NOMO-1 (cell line): ENCODE measurements at regions not wholly inside any gene's neighbourhood (a gene's known extent, or its start where the extent isn't known, plus 50 kb on each side); places are given as distances from the start of the nearest gene placed in this dataset.

Experiments used
- DNase-seq, 2 experiments: peaks; one replicate each; lab custom pipeline; 2025; ENCODE audit not compliant: unreplicated experiment in 2 of 2; lab: John Stamatoyannopoulos, UW

DNA sequence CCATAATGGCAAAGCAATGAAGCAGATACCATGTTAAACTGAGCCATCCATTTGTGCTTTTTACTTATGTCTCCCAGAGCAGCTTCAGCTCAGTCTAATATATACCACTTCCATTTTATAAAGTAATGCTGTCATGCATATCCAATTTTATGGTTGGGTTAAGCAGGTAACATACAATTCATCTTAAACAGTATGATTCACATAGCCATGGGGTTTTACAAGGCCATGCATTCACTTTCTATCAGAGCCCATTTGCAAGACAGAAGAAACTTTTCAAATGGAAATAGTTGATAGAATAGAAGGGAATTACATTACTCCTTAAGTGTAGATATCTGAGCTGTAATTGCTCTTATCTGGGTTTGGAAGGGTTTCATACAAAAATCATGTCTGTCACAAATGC lies 580.5 kb upstream of the CXADR start:
- no peak for DNase-seq

DNA sequence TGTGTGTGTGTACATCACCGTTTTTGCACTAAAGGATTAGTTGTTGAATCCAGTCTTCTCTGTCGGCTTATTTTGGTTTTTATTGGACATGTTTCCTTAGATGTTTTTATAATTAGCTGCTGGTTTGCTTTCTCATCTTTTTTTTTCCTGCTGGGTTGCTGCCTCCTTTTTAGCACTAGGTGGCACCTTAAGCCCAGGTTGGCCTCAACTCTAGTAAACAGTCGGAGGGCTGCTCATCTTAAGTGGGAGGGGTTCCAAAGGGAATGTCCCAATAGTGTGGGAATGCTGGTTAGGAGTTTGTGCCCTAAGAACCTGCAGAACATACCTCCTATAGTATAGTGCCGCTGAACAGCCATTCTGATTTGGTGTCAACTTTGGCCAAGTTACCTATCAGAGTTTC lies 570.1 kb upstream of the CXADR start:
- no peak for DNase-seq

DNA sequence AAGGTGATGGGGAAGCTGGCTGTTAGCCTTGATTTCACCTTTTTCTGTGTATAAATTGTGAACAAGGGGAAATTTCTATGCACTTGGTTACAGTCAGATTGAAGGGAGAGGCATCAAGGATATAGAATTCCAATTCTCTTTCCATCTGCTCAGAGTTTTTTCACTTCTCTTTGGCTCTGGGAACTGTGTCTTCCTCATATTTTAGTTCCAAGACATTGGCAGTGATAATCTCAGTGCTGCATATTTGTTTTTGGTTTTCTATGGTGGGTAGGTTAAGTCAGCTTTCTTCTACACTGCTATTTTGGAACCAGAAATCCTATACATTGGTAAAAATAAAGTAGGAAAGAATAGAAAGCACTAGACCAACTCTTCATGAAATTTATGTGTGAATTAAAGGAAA lies 569.6 kb upstream of the CXADR start:
- DNase-seq: no peak

DNA sequence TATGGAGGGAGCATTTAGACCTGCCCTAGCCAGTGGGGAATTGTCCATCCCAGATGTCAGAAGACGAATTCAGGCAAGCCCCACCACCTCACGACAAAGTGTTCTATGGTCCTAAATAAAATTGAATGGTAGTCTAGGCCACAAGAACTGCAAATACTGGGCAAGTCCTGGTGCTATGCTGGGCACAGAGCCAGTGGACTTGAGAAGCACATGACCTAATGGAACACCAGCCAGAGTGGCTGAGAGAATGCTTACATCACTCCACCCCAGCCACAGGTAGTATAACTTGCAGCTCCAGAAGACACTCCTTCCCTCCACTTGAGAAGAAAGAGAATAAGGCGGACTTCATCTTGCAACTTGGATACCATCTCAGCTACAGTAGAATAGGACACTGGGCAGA lies 567.3 kb upstream of the CXADR start:
- DNase-seq: no peak

DNA sequence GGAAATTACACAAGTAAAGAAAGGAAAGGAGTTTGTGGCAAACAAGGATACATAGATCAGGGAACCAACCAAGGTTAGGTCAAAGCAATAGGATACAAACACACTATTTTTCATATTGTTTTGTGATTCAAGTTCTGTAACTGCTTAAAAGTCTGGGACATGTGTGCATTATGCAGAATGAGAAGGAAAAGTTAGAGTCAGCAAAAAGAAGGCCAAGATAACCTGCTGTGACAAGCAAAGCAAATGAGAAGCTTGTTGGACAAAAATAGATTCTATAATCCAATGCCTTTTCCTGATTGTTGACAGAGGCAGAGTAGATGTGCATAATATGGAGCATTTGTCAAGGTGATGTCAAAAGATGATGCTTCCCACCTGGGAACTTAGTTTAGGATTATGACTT lies 556.0 kb upstream of the CXADR start:
- DNase-seq: no peak

DNA sequence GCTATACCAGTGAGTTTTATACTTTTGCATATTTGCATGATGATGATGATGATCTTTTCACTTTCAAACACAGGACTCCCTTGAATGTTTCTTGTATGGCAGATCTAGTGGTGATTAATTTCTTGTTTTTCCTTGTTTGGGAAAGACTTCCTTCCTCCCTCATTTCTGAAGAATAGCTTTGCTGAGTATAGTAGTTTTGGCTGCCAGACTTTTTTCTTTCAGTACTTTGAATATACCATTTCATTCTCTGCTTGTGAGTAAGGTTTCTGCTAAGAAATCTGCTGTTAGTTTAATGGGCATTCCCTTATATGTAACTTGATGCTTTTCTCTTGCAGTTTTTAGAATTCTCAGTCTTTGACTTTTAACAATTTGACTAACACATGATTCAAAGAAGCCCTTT lies 547.4 kb upstream of the CXADR start:
- no peak for DNase-seq

DNA sequence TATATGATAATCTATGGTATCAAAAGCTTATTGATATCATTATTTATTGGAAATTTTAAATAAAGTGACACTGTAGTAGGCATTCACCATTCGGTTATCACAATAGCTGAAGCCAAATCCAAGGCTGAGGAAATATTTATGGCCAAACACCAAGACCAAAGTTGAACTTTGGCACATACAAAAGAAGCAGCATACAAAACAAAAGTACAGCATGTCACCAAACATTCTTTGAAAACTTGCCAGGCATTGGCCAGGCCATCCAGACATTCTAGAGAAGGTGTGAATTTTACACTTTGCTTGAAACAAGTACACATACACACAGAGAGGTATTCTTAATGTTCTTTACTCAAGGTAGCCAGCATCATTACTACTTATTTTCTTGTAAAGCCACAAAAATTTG lies 544.4 kb upstream of the CXADR start:
- DNase-seq: no peak

DNA sequence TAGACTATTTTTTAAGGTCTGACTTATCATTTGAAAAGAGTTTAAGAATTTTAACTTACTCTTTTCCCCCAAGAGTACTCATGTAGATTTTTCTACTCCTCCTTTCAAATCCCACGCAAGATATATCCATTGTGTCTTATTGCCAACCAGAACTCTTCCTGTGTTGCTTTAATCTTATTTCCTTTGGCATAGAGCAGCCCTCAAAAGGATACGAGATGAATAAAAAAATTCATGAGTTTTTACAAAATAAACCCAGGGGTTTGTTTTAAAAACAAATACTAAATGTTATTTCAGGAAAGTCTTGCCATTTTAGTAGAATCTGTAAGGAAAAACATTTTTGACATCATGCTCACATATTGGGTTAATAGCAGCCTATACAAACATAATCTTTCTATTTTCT lies 543.2 kb upstream of the CXADR start:
- no peak for DNase-seq

DNA sequence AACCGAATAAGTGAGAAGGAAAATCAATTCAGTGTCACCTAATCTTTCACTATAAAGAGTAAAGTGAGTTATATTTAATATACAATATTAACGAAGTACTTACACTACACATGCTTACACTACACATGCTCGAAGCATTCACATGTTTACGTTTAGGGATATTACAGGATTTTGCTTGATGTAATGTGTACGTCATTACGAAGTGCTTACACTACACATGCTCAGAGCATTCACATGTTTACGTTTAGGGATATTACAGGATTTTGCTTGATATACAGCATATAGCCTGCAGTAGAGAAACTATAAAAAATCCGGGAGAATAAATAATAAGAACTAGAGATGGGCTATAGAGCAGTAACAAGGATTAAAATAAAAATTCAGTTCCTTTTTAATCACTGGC lies 538.8 kb upstream of the CXADR start:
- no peak for DNase-seq

DNA sequence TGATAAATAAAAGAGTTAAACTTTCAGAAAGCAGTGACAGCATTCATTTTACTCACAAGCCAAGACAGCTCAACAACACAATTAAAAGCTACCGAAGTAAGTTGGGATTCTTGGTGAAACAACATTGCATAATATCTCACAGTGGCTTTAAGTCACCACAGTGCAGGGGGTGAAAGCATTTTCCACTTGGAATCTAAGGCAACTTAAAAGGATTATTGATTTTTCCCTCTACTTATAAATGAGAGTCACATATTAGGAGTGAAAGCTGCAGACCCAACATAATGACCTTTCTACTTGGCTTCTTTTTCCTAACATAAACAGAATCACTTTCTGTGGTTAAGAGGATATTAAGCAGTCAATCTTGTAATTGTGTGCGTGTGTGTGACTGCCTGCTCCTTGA lies 536.6 kb upstream of the CXADR start:
- DNase-seq: no peak

DNA sequence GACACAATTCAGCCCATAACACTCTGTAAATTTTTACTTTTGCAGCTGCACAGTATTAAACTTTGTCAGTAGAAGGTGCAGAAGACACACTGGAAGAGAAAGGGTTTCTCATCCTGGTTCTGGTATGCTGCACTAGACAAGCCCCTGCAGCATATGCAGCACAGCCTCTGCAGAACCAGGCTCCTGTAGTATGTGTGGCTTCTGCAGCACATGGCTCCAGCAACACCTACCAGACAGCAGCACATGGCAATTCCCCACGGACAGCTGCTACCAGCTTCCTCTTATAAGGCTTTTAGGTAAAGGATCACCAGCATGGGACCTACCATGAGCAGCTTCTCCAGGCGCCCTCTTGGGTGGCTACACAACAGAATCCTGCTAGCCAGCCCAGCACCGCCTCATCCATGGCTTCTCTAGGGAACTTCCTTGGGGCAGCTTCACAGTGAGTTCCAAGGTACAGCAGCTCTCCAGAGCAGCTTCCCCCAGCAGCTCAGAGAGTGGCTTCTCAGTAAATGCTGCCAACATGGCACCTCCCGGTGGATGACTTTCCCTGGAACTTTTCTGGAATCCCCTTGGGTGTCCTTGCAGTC lies 534.4 kb upstream of the CXADR start:
- no peak for DNase-seq

DNA sequence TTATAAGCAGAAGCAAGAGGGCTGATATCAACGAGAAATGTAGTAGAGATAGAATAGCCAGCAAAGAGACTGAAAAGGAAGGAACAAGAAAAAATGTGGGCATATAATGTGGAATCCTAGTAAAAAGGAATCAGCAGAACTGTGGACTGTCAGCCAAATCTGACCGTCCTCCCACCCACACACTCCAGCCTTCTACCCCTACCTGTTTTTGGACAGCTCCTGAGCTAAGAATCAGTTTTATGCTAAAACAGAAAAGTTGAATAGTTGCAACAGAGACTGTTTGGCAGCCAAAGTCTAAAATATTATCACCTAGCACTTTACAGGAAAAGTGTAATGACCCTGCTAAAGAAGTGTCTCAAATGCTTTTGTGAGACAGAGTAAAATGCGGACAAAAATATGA lies 533.3 kb upstream of the CXADR start:
- DNase-seq: no peak

DNA sequence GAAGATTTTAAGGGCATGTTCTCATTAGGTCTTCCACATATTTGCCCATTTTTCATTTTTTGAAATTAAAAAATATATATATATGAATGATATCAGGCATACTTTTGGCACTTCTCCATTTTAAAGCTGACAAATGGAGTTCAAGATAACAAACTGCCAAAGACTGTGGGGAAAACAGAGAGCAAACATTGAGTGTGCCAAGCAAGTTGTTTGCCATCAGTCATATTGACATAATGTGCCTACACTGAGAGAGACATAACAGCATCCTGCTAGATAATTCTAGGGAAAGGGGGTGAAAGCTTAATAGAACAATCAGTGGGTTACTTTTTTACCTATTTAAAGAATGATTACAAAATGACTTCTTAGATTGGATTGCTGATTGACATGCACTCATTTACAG lies 529.4 kb upstream of the CXADR start:
- no peak for DNase-seq

DNA sequence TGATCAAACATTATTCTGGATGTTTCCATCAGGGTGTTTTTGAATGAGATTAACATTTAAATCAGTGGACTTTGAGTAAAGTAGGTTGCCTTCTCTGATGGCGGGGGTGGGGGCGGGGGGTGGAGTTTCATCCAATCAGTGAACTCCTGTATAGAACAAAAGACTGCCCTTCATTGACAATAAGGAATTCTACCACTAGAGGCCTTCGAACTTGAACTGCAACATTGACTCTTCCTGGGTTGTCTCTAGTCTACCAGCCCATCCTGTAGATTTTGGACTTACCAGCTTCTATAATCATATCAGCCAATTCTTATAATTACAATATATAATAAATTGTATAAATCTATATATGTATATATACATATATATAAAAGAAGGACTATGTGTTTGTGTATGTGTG lies 520.4 kb upstream of the CXADR start:
- DNase-seq: no peak

DNA sequence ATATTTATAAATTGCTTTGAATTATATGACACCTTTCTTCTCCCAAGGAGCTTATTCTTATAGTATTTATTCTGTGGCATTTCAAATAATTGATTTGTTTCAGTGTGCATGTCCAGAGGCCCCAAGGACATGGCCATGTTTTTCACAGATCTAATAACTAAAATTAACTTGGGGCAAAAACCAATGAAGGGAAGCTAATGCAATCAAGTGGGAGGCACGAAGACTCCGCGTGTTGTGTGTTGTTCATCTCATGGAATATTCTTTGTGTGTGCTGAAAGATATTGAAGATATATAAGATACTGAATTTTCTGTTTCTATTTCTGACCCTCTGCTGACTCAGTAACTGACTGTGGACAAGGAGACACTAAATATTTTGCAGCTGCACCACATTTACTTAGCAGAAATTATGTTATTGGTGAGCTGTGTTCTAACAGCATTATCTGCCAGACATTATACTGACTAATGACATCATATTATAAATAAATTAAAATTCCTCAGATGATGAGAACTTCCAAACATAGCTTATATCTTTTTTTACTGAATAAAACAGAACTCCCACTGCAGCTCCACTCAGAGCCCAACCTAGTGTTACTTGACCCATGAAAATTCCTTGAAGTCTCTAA lies 519.3 kb upstream of the CXADR start:
- no peak for DNase-seq

DNA sequence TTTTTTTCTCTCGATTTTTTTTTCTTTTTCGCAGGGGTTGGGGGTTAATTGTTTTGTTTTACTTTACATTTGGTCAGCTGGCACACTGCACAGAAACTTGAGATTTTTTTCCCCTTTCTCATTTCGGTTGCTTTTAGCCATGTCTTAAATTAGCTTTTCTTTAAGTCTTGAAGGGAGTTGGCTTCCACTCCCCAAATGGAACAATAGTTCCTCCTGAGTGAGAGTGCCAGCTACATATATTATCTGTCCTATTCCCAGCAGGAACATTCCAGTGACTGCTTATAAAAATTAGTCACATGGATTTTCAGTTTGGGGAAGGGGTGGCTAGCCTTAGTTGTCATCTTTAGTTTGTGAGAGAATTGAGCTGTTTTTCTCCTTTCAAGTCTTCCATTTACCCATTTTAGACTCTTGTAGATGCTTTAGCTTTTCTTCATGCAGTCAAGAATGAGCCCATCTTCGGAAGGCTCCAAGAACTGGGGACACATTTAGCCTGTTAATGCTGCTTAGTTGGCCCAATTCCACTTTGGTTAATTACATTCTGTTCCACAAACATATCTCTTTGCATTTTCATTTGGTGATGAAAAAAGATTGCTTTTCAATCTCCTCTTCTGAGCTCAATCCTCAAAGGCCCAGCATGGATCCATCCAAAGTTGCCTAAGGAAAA lies 510.1 kb upstream of the CXADR start:
- no peak for DNase-seq

DNA sequence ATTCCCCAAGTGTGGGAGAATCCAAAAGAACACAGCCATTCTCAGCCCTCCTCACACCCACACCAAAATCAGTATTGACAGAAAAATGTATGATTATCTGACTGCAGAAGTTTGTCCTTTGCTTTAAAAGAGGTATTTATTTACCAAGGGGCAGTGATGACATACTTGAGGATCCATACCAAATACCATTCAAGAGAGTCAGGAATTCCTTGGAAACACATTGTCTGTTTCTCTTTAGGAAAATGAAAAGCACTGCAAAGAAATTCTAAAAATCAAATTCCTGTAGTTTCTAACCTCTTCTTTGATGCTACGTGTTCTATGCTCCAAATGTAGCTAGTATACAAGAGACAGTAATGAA lies 509.6 kb upstream of the CXADR start:
- no peak for DNase-seq

DNA sequence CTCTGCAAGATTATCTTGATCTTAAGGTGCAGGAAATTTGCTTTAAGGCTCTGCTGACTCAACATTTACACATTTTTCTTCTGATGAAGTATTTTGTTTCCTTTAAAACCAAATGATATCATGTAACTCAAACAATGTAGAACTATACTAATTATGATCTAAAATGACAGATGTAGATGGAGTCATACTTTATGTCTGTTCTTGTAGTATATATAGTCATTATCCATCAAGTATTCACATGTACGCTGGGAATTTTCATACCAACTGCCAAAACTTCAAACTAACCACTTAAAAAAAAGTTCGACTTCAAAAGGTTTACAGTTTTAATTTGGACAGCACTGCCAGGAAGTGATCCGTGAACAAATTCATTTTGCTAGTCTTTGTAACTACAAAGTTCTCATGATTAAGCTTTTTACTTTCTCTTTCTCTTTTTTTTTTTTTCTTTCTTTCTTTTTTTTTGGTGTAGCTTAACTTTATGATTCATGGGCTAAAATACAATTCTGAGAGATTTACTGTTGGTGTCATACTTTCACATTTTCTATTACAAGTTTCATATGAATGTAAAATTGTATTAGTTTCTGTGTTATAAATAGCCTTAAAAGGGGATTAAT lies 509.0 kb upstream of the CXADR start:
- DNase-seq: no peak

DNA sequence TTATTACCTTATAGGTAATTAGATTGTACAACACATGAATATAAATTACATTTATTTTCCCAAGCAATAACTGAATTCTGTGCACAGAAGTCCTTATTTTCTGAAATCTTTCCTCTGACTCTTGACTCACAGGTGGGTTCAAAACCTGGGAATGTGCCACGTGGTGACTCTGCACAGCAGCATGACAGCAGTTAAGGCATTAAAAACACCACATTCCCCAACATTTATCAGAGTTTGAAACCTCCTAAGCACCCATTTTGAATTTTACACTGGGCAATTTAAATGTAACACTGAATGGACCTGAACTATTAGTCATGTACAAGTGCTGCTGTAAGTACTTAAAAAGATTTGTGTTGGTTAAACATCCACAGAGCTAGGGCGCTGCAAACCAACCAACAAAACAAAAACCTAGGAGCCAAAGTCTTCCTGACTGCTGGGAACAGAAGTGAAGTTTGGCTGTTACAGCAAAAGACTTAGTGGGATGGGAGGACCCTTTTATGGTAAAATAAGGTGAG lies 480.6 kb upstream of the CXADR start:
- no peak for DNase-seq

DNA sequence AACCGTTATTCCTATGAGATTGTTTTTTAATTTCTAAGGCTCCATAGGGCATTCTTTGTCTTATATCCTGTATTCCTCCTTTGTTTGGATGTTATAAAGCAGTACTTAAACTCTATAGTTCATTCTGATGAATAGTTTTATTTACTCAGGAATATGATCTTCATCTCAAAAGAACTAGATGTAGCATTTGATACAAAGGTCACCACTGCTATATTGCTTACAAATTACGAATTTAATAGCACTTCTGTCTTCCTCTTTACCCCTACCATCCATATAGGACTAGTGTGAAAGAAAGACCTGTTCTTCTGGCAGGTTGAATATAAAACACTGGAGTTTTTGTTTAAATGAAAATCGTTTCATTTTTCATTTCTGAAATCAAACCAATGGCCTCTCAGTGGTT lies 468.1 kb upstream of the CXADR start:
- DNase-seq: no peak

DNA sequence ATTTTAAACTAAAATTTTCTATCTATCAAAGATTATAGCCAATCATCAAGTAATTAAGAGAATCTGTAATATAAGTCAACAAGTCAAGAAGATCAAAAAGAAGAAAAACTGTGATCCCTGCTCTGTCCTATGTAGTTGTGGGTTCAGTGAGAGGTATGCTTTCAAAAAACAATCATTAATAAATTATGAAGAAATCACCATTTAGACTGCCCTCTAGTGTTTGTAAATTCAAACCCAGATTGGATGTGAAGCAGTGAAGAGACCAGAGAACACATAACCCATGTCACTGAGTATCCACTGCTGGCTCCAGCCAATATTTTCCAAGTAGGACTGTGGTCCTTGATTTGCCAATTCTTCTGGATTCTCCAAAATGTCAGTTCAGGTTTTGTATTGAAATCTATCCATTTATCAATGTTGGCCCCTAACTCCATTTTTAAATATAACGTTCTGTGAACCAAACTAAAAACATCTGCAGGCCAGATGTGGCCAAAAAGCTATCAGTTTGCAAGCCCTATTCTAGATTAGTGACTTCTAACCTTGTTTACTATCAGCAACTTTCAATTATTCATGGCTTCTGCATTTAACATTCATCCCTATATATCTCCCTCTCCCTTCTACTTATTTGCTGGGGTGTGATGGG lies 467.5 kb upstream of the CXADR start:
- no peak for DNase-seq

DNA sequence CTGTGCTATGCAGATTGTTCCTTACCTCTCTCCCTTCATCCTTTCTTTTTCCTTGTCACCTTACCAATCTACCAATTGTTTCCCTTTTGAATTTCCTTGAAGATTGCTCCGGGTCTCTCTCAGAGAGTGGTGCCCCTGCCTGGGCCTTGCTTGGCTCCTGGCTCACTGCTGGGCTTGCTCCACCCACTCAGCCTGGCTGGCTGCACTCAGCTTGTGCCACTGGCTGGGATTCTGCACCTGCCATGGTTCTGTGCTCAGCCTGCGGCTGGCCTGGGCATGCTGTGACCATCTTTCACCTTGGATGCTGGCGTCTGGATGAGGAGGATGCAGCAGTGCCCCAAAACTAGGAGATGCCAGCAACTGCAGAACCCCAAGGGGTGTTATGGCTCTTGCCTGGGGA lies 463.9 kb upstream of the CXADR start:
- no peak for DNase-seq
